HepG2 (cell line): ENCODE measurements at regions not wholly inside any gene's neighbourhood (a gene's known extent, or its start where the extent isn't known, plus 50 kb on each side); places are given as distances from the start of the nearest gene placed in this dataset.
A peak's percentile ranks its signal among the peaks of the same experiment; 100 is the strongest.

Source experiments
- ATAC-seq: fragments of 200-7000 bp; cut with Tn5 transposase; 3 replicates; pipeline ENCODE4 v1.9.1; 2020; ENCODE audit warnings: mild to moderate bottlenecking, moderate library complexity
- BruUV-seq: library from RNA; stranded (reverse); fragments of 400-500 nt; replicated peaks from 2 replicates; lab custom pipeline; 2021; lab: Mats Ljungman, UMichigan
- CTCF ChIA-PET: fragments of 300-600 bp; formaldehyde crosslinking; extraction: SDS; loops from one replicate; lab custom pipeline; 2021; ENCODE audit warnings: low total read pairs, inconsistent platforms, low intra/inter-chr PET ratio; lab: Yijun Ruan, JAX
- POLR2A ChIA-PET: fragments of 350-600 bp; sonication (Branson Sonifier 250); formaldehyde crosslinking; loops from one replicate; lab custom pipeline; 2020; ENCODE audit warnings: antibody characterized with exemption, inconsistent platforms; lab: Yijun Ruan, JAX
- DNase-seq: peaks from one replicate; pipeline ENCODE4 v3.0.0-alpha.2; 2015; ENCODE audit warnings: low spot score
- FAIRE-seq: peaks from 3 replicates; lab custom pipeline; 2011; peaks lifted over from hg19 to GRCh38; lab: Jason Lieb, UNC
- H2AFZ ChIP-seq: one replicate; pipeline ENCODE4 v1.6.1; 2011; ENCODE audit warnings: low read length, inconsistent platforms
- H3K27ac ChIP-seq: fragments of 300-600 bp; 3 replicates; pipeline ENCODE4 v1.8.0; 2011; ENCODE audit warnings: mixed run types, mild to moderate bottlenecking, mixed read lengths, low read length, inconsistent platforms; ENCODE audit not compliant: insufficient read depth; ENCODE audit errors: extremely low read length
- H3K27me3 ChIP-seq, 2 experiments: fragments of 200-600 bp in 1 of 2; 2 replicates in 1 of 2; 3 replicates in 1 of 2; pipeline versions ENCODE4 v1.6.0 to v1.8.0; 2011; ENCODE audit warnings: low read length in 2 of 2, mild to moderate bottlenecking in 2 of 2, moderate library complexity in 2 of 2, inconsistent platforms in 1 of 2; ENCODE audit not compliant: insufficient read depth in 2 of 2, control insufficient read depth in 1 of 2
- H3K36me3 ChIP-seq, 2 experiments: fragments of 200-600 bp in 1 of 2; replicated peaks in 1 of 2; 2 replicates in 1 of 2; 3 replicates in 1 of 2; pipeline versions ENCODE4 v1.5.1 to v1.8.0; 2011; ENCODE audit warnings: low read length in 2 of 2, inconsistent platforms in 1 of 2; ENCODE audit not compliant: insufficient read depth in 2 of 2, control insufficient read depth in 1 of 2
- H3K4me1 ChIP-seq: 2 replicates; pipeline ENCODE4 v1.5.1; 2012; ENCODE audit warnings: low read length, inconsistent platforms; ENCODE audit not compliant: insufficient read depth
- H3K4me2 ChIP-seq: 2 replicates; pipeline ENCODE4 v1.6.0; 2011; ENCODE audit warnings: low read depth, low read length, inconsistent platforms
- H3K4me3 ChIP-seq, 3 experiments: fragments of 200-600 bp in 1 of 3; sonication (generic), shearing (Covaris generic) in 1 of 3; replicated peaks in 1 of 3; 2 replicates each; pipeline ENCODE4 v1.5.1; 2011 to 2016; ENCODE audit warnings: low read length in 3 of 3, inconsistent platforms in 2 of 3, low read depth in 2 of 3, mild to moderate bottlenecking in 2 of 3, control low read depth in 1 of 3, mixed read lengths in 1 of 3; ENCODE audit not compliant: insufficient read depth in 1 of 3
- H3K79me2 ChIP-seq: one replicate; pipeline ENCODE4 v1.6.1; 2011; ENCODE audit warnings: low read length, inconsistent platforms; ENCODE audit not compliant: insufficient read depth
- H3K9ac ChIP-seq: 2 replicates; pipeline ENCODE4 v1.6.0; 2011; ENCODE audit warnings: mild to moderate bottlenecking, low read depth, low read length, inconsistent platforms; ENCODE audit not compliant: insufficient read depth
- H3K9me3 ChIP-seq: 2 replicates; pipeline ENCODE4 v1.5.1; 2012; ENCODE audit warnings: mild to moderate bottlenecking, low read length
- H4K20me1 ChIP-seq: 2 replicates; pipeline ENCODE4 v1.6.0; 2011; ENCODE audit warnings: inconsistent platforms, mild to moderate bottlenecking, low read length, moderate library complexity; ENCODE audit not compliant: insufficient read depth
- CEBPG ChIP-seq: IDR thresholded peaks from 2 replicates; pipeline ENCODE4 v1.6.1; 2016
- CENPT ChIP-seq: sonication (generic); formaldehyde crosslinking; IDR thresholded peaks from 2 replicates; pipeline ENCODE4 v1.8.0; 2022; ENCODE audit warnings: low read depth, mild to moderate bottlenecking, moderate library complexity, missing genetic modification reagents
- MAFF ChIP-seq: IDR thresholded peaks from 2 replicates; pipeline ENCODE4 v1.6.1; 2011; ENCODE audit warnings: low read depth, low read length, improper control_type of control experiment
- MAFK ChIP-seq, 2 experiments: IDR thresholded peaks in 1 of 2; conservative IDR thresholded peaks in 1 of 2; 2 replicates each; pipeline ENCODE4 v1.6.1; 2011; ENCODE audit warnings: improper control_type of control experiment in 2 of 2, low read length in 2 of 2
- RFXAP ChIP-seq: sonication (generic); formaldehyde crosslinking; IDR thresholded peaks from 2 replicates; pipeline ENCODE4 v1.4.0; 2020; ENCODE audit warnings: missing genetic modification reagents, borderline replicate concordance
- SUZ12 ChIP-seq: fragments of 150-350 bp; IDR thresholded peaks from 2 replicates; pipeline ENCODE4 v1.6.1; 2014; ENCODE audit warnings: low read depth, low read length
- ZFY ChIP-seq: sonication (generic); formaldehyde crosslinking; IDR thresholded peaks from 2 replicates; pipeline ENCODE4 v1.4.0; 2020; ENCODE audit warnings: missing genetic modification reagents
- ZNF329 ChIP-seq: sonication (generic); formaldehyde crosslinking; IDR thresholded peaks from 2 replicates; pipeline ENCODE4 v1.9.0; 2021; ENCODE audit warnings: low read depth, mild to moderate bottlenecking, missing genetic modification reagents
- ZNF383 ChIP-seq: sonication (generic); formaldehyde crosslinking; IDR thresholded peaks from 2 replicates; pipeline ENCODE4 v1.4.0; 2020; ENCODE audit warnings: missing genetic modification reagents, mild to moderate bottlenecking, borderline replicate concordance
- ZZZ3 ChIP-seq: sonication (generic); formaldehyde crosslinking; IDR thresholded peaks from 2 replicates; pipeline ENCODE4 v1.4.0; 2020; ENCODE audit warnings: missing genetic modification reagents, mild to moderate bottlenecking, borderline replicate concordance
- WGBS: methylation state at CpG from one replicate; pipeline ENCODE4 v1.1.6; 2017; ENCODE audit warnings: low lambda C conversion rate; 5-methylcytosine and 5-hydroxymethylcytosine counted together
- in situ Hi-C: cut with HindIII; loops from 2 replicates; pipeline ENCODE4 v1.10.0; 2017; ENCODE audit warnings: low pct_unique_long_range_greater_than_20kb; ENCODE audit not compliant: extremely low pct_ligation_motif_present
- intact Hi-C: fragments of 100-400 bp; cut with micrococcal nuclease; formaldehyde crosslinking; loops from one replicate; pipeline ENCODE4 v1.10.0; 2022; ENCODE audit not compliant: unreplicated experiment
- TF ChIP-seq, protein P1 (sequence below): sonication (generic); formaldehyde crosslinking; IDR thresholded peaks from 2 replicates; pipeline ENCODE4 v1.5.1; 2020; ENCODE audit warnings: missing genetic modification reagents, mild to moderate bottlenecking, borderline replicate concordance

GRCh38 chr12:78721906-78722305 is 142.7 kb upstream of the SYT1 start:
- TF ChIP-seq CENPT (no peak), SUZ12 (no peak), ZZZ3 (no peak), ZFY (CRISPR knock-in tag) (no peak), ZNF383 (no peak), RFXAP (CRISPR knock-in tag) (no peak), ZNF329 (CRISPR knock-in tag) (no peak)
- TF ChIP-seq, protein P1, sequence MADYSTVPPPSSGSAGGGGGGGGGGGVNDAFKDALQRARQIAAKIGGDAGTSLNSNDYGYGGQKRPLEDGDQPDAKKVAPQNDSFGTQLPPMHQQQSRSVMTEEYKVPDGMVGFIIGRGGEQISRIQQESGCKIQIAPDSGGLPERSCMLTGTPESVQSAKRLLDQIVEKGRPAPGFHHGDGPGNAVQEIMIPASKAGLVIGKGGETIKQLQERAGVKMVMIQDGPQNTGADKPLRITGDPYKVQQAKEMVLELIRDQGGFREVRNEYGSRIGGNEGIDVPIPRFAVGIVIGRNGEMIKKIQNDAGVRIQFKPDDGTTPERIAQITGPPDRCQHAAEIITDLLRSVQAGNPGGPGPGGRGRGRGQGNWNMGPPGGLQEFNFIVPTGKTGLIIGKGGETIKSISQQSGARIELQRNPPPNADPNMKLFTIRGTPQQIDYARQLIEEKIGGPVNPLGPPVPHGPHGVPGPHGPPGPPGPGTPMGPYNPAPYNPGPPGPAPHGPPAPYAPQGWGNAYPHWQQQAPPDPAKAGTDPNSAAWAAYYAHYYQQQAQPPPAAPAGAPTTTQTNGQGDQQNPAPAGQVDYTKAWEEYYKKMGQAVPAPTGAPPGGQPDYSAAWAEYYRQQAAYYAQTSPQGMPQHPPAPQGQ = no peak
- H3K9ac ChIP-seq = no peak overlapping the region
- no peaks in the 10 kb centered on the region for H3K27me3 ChIP-seq
- CTCF ChIA-PET = no interaction called here
- H4K20me1 ChIP-seq = no peaks in the 10 kb centered on the region
- no TSS peak for BruUV-seq
- no peak overlapping the region for H2AFZ ChIP-seq
- intact Hi-C loops = no loop called here
- H3K79me2 ChIP-seq = no peaks in the 10 kb centered on the region
- H3K27ac ChIP-seq = no peak overlapping the region
- no peaks in the 10 kb centered on the region for H3K36me3 ChIP-seq
- no peak overlapping the region for H3K4me2 ChIP-seq
- ATAC-seq = no peak
- DNase-seq = no peak
- POLR2A ChIA-PET = no interaction called here
- FAIRE-seq = no peak
- H3K9me3 ChIP-seq = no peaks in the 10 kb centered on the region
- no peaks in the 10 kb centered on the region for H3K4me1 ChIP-seq
- in situ Hi-C loops = no loop called here
- no peak overlapping the region for H3K4me3 ChIP-seq

DNA sequence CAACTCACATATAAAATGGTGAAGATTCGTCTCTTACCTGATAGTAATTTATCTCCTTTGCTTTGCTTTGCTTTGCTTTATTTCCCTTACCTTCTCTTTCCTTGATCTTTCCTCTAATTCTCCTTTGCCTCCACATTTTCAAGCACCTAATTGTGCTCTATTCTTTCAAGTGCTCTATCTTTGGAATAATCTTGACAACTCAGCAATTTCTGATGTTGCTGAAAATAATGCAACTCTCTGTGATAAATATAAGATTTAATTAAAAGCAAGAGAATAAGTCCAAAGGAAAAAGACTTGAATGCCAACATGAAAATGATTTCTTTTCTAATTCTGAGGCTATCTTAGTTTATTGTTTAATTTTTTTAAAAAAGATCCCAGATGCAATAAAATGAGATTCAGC is 139.5 kb upstream of the SYT1 start:
- no peaks in the 10 kb centered on the region for H3K36me3 ChIP-seq
- H3K4me2 ChIP-seq = no peak overlapping the region
- no peaks in the 10 kb centered on the region for H3K4me1 ChIP-seq
- H4K20me1 ChIP-seq = no peaks in the 10 kb centered on the region
- H3K9ac ChIP-seq = no peak overlapping the region
- no peaks in the 10 kb centered on the region for H3K79me2 ChIP-seq
- H3K27me3 ChIP-seq = no peaks in the 10 kb centered on the region
- H3K9me3 ChIP-seq = no peaks in the 10 kb centered on the region
- no TSS peak for BruUV-seq
- ATAC-seq = no peak
- in situ Hi-C loops (no loop called here), intact Hi-C loops (no loop called here)
- no peak for FAIRE-seq
- POLR2A ChIA-PET = no interaction called here
- no peak for DNase-seq
- CTCF ChIA-PET = no interaction called here
- H2AFZ ChIP-seq = no peak overlapping the region
- TF ChIP-seq CEBPG (no peak), MAFF (peak; percentile 68; the same call in 1 of the 2 replicates), MAFK (conservative IDR thresholded peaks at IDR 0.05 in 1 of 2, IDR thresholded peaks at IDR 0.05 in 1 of 2; ENCODE audit: low read length in 2 of 2) (peak; percentile 64 to 86; a peak in 3 of 4 replicates)
- no peak overlapping the region for H3K27ac ChIP-seq
- H3K4me3 ChIP-seq = no peak overlapping the region
- WGBS = 4% methylated on average over 1 of the region's 1 CpG
